ENCODE measurements at regions not wholly inside any gene's neighbourhood (a gene's known extent, or its start where the extent isn't known, plus 50 kb on each side); places are given as distances from the start of the nearest gene placed in this dataset.

DNA sequence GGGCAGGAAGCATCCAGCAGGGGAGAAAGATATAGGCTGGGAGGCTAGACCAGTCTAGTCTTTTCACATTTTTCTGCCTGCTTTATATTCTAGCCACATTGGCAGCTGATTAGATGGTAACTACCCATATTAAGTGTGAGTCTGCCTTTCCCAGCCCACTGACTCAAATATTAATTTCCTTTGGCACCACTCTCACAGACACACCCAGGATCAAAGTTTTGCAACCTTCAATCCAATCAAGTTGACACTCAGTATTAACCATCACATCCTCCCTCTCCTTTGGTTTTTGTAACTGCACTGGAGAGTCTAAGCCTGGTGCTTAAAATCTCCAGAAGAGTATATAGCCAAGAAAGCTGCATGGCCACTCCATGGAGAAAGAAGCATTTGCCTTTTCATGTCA is 560.4 kb downstream of the GRXCR1 start:
- Mint-ChIP-seq H3K27me3 (no peaks in the 10 kb centered on the region), H3K4me1 (no peaks in the 10 kb centered on the region), H3K9me3 (peaks cover 0 to 7% (median 2%) of the 10 kb centered on the region in 5 donors), H3K4me3 (no peak overlapping the region), H3K36me3 (no peaks in the 10 kb centered on the region), H3K27ac (no peak overlapping the region)
- Histone ChIP-seq H3K4me3 (ENCODE audit: low read length) (no peak overlapping the region), H3K27ac (ENCODE audit: low read depth, low read length) (no peak overlapping the region), H3K4me1 (ENCODE audit: insufficient read depth, low read length) (no peaks in the 10 kb centered on the region), H3K36me3 (ENCODE audit: insufficient read depth, low read length) (no peaks in the 10 kb centered on the region), H3K27me3 (ENCODE audit: insufficient read depth, low read length, poor library complexity, severe bottlenecking) (no peaks in the 10 kb centered on the region), H3K9me3 (ENCODE audit: low read length) (no peaks in the 10 kb centered on the region)
- ChIA-PET CTCF (no interaction called here), POLR2A (no interaction called here)
- DNase-seq, result no peak

DNA sequence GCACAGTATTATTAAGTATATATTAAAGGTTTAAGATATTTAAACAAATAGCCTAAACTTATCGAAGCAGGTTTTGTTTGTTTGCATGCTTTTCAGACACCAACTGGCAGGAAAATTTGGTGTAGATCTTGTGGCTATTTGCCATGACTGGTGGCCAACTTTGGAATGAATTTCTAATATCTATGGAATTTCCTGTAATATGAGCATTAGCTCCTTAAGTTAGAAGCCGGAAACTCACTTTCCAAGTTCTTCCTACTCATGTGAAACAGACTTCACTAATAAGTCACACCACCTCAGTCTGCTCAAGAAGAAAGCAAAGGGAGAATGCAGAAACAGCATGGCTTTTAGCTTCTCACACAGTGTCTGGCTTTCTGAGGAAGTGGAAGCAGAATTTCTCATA is 563.9 kb downstream of the GRXCR1 start:
- peaks cover 2 to 7% (median 2%) of the 10 kb centered on the region in 5 donors for H3K9me3 Mint-ChIP-seq
- H3K27me3 Mint-ChIP-seq, result no peaks in the 10 kb centered on the region
- Histone ChIP-seq H3K4me3 (ENCODE audit: low read length) (no peak overlapping the region), H3K27me3 (ENCODE audit: insufficient read depth, low read length, poor library complexity, severe bottlenecking) (no peaks in the 10 kb centered on the region), H3K36me3 (ENCODE audit: insufficient read depth, low read length) (no peaks in the 10 kb centered on the region), H3K4me1 (ENCODE audit: insufficient read depth, low read length) (no peaks in the 10 kb centered on the region), H3K27ac (ENCODE audit: low read depth, low read length) (no peak overlapping the region), H3K9me3 (ENCODE audit: low read length) (no peaks in the 10 kb centered on the region)
- DNase-seq, result no peak
- no peak overlapping the region for H3K27ac Mint-ChIP-seq
- no peaks in the 10 kb centered on the region for H3K36me3 Mint-ChIP-seq
- no peaks in the 10 kb centered on the region for H3K4me1 Mint-ChIP-seq
- ChIA-PET POLR2A (no interaction called here), CTCF (no interaction called here)
- no peak overlapping the region for H3K4me3 Mint-ChIP-seq

DNA sequence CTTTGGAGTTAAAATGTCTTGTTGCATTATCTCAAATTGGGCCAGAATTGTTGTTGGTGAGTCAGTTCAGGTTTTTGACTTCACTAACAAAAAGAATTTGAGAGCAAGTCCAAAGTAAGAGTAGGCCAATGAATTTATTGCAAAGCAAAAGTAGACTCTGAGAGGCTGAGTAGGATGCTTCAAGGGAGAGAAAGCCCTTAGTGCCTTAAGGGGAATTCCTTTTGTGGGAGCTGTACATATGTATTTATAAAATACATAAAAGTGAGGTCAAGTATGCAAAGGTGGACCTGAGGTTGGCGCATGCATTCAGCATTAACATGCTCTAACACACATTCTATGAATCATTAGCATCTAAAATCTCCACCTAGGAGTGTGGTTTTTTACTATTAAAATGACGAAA is 565.4 kb downstream of the GRXCR1 start:
- no peak for DNase-seq
- Mint-ChIP-seq H3K27ac (no peak overlapping the region), H3K27me3 (no peaks in the 10 kb centered on the region), H3K9me3 (peaks cover 2 to 7% (median 2%) of the 10 kb centered on the region in 5 donors), H3K4me1 (no peaks in the 10 kb centered on the region), H3K4me3 (no peak overlapping the region), H3K36me3 (no peaks in the 10 kb centered on the region)
- POLR2A ChIA-PET, result no interaction called here
- Histone ChIP-seq H3K27ac (ENCODE audit: low read depth, low read length) (no peak overlapping the region), H3K9me3 (ENCODE audit: low read length) (no peaks in the 10 kb centered on the region), H3K4me3 (ENCODE audit: low read length) (no peak overlapping the region), H3K4me1 (ENCODE audit: insufficient read depth, low read length) (no peaks in the 10 kb centered on the region), H3K27me3 (ENCODE audit: insufficient read depth, low read length, poor library complexity, severe bottlenecking) (no peaks in the 10 kb centered on the region), H3K36me3 (ENCODE audit: insufficient read depth, low read length) (no peaks in the 10 kb centered on the region)
- CTCF ChIA-PET, result no interaction called here

DNA sequence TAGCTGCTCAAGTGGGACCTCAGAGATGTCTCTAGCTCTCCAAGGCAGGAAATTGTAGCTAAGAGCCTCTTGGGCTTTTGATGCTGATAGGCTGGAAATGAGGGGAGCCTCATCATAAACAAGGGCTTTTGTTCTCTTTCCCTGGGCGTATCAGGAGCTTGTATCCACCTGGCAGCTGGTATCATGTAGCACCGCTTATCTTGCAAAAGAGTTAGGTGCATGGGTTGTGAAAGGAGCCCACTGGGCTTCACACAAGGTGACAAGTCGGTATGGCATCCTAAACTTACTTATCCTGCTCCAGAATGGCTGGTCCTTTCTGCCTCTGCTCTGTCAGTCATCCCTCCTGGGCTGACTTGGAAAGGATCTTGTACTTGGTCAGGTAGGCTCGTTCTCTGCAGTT is 565.8 kb downstream of the GRXCR1 start:
- H3K9me3 ChIP-seq (ENCODE audit: low read length), result no peaks in the 10 kb centered on the region
- no peak overlapping the region for H3K27ac ChIP-seq (ENCODE audit: low read depth, low read length)
- no peaks in the 10 kb centered on the region for H3K36me3 Mint-ChIP-seq
- CTCF ChIA-PET, result no interaction called here
- no peaks in the 10 kb centered on the region for H3K27me3 Mint-ChIP-seq
- H3K4me3 Mint-ChIP-seq, result no peak overlapping the region
- POLR2A ChIA-PET, result no interaction called here
- no peak overlapping the region for H3K4me3 ChIP-seq (ENCODE audit: low read length)
- no peaks in the 10 kb centered on the region for H3K36me3 ChIP-seq (ENCODE audit: insufficient read depth, low read length)
- H3K4me1 Mint-ChIP-seq, result no peaks in the 10 kb centered on the region
- peaks cover 2 to 6% (median 2%) of the 10 kb centered on the region in 5 donors for H3K9me3 Mint-ChIP-seq
- no peaks in the 10 kb centered on the region for H3K4me1 ChIP-seq (ENCODE audit: insufficient read depth, low read length)
- H3K27ac Mint-ChIP-seq, result no peak overlapping the region
- no peaks in the 10 kb centered on the region for H3K27me3 ChIP-seq (ENCODE audit: insufficient read depth, low read length, poor library complexity, severe bottlenecking)
- DNase-seq, result no peak

DNA sequence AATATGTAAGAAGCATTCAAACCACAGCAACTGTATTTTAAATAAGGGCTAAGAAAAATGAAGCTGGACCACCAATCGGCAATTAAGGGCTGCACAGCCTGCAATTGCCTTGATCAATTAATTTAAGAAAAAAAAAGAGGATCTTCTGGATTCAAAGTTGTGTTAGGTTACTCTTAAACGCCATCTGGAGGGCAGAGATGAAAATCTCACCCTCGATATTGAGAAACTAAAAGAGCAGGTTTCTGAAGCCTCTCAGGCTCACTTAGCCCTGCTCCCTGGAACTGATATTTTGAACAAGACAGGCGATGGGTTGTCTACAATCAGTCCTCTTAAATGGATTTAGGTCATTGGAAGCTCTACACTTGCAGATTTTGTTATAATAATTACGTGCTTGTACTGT is 579.4 kb downstream of the GRXCR1 start:
- Histone ChIP-seq H3K9me3 (ENCODE audit: low read length) (no peaks in the 10 kb centered on the region), H3K36me3 (ENCODE audit: insufficient read depth, low read length) (no peaks in the 10 kb centered on the region), H3K4me1 (ENCODE audit: insufficient read depth, low read length) (no peaks in the 10 kb centered on the region), H3K27me3 (ENCODE audit: insufficient read depth, low read length, poor library complexity, severe bottlenecking) (no peaks in the 10 kb centered on the region), H3K27ac (ENCODE audit: low read depth, low read length) (no peak overlapping the region), H3K4me3 (ENCODE audit: low read length) (no peak overlapping the region)
- Mint-ChIP-seq H3K4me1 (no peaks in the 10 kb centered on the region), H3K36me3 (no peaks in the 10 kb centered on the region), H3K4me3 (no peak overlapping the region), H3K27me3 (no peaks in the 10 kb centered on the region), H3K9me3 (peaks cover 12 to 66% (median 25%) of the 10 kb centered on the region in 5 donors), H3K27ac (no peak overlapping the region)
- ChIA-PET POLR2A (no interaction called here), CTCF (no interaction called here)
- DNase-seq, result no peak

DNA sequence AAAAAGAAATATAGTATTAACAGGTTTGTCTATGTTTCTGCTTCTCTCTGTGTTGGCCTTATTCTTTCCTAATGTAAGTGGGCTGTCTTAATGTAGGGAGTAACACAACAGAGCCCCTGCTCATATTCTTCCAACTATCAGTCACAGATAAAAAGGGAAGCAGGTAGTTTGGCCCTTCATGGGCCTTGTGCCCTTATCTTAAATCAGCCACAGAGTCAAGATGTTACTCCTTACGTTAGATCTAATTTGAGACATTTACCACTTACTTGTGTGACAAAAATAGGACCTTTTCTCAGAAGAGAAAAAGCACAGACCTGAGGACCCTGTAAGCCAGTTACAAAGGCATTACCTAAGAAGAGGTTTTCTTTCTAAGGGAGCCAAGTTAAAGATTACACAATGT is 589.0 kb downstream of the GRXCR1 start:
- no peaks in the 10 kb centered on the region for H3K36me3 Mint-ChIP-seq
- H3K27ac Mint-ChIP-seq, result no peak overlapping the region
- H3K4me3 Mint-ChIP-seq, result no peak overlapping the region
- no peaks in the 10 kb centered on the region for H3K27me3 ChIP-seq (ENCODE audit: insufficient read depth, low read length, poor library complexity, severe bottlenecking)
- H3K4me1 Mint-ChIP-seq, result no peaks in the 10 kb centered on the region
- no peaks in the 10 kb centered on the region for H3K9me3 ChIP-seq (ENCODE audit: low read length)
- no peak overlapping the region for H3K27ac ChIP-seq (ENCODE audit: low read depth, low read length)
- DNase-seq, result no peak
- CTCF ChIA-PET, result no interaction called here
- H3K9me3 Mint-ChIP-seq, result peaks cover 0 to 12% (median 4%) of the 10 kb centered on the region in 5 donors
- no peaks in the 10 kb centered on the region for H3K27me3 Mint-ChIP-seq
- POLR2A ChIA-PET, result no interaction called here
- H3K4me1 ChIP-seq (ENCODE audit: insufficient read depth, low read length), result no peaks in the 10 kb centered on the region
- no peaks in the 10 kb centered on the region for H3K36me3 ChIP-seq (ENCODE audit: insufficient read depth, low read length)
- H3K4me3 ChIP-seq (ENCODE audit: low read length), result no peak overlapping the region

DNA sequence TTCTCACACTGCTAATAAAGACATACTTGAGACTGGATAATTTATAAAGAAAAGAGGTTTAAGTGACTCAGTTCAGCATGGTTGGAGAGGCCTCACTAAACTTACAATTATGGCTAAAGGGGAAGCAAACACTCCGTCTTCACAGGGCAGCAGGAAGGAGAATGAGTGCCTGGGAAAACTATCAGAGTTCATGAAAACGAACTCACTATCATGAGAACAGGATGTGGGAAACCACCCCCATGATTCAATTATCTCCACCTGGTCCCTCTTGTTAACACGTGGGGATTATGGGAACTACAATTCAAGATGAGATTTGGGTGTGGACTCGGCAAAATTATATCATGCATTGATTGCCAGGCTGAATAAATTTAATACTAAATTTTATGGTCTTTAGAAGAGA is 592.7 kb downstream of the GRXCR1 start:
- DNase-seq, result no peak
- Mint-ChIP-seq H3K4me1 (no peaks in the 10 kb centered on the region), H3K27me3 (no peaks in the 10 kb centered on the region), H3K4me3 (no peak overlapping the region), H3K27ac (no peak overlapping the region), H3K9me3 (peaks cover 2 to 21% (median 14%) of the 10 kb centered on the region in 5 donors), H3K36me3 (no peaks in the 10 kb centered on the region)
- H3K4me3 ChIP-seq (ENCODE audit: low read length), result no peak overlapping the region
- H3K27me3 ChIP-seq (ENCODE audit: insufficient read depth, low read length, poor library complexity, severe bottlenecking), result no peaks in the 10 kb centered on the region
- no peaks in the 10 kb centered on the region for H3K36me3 ChIP-seq (ENCODE audit: insufficient read depth, low read length)
- no peaks in the 10 kb centered on the region for H3K9me3 ChIP-seq (ENCODE audit: low read length)
- H3K4me1 ChIP-seq (ENCODE audit: insufficient read depth, low read length), result no peaks in the 10 kb centered on the region
- CTCF ChIA-PET, result no interaction called here
- POLR2A ChIA-PET, result no interaction called here
- H3K27ac ChIP-seq (ENCODE audit: low read depth, low read length), result no peak overlapping the region

DNA sequence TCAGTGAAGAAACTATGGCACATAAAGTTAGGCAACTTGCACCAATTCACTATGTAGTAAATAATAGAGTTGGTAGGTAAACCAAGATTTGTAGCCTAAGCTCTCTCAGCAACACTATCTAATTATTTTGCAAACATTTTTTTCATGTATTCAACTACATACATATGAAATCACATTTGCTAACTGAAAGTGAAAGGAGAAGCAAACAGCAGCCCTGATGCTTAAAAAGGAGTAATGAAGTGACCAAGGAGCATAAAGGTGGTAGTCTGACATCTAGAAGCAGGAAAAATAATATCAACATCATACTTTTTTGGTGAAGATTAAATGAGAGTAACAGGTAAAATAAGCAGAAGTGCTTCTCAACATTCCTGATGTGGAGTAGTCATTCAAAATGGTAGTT is 603.7 kb downstream of the GRXCR1 start:
- Histone ChIP-seq H3K36me3 (ENCODE audit: insufficient read depth, low read length) (no peaks in the 10 kb centered on the region), H3K4me3 (ENCODE audit: low read length) (no peak overlapping the region), H3K27ac (ENCODE audit: low read depth, low read length) (no peak overlapping the region), H3K4me1 (ENCODE audit: insufficient read depth, low read length) (no peaks in the 10 kb centered on the region), H3K9me3 (ENCODE audit: low read length) (no peaks in the 10 kb centered on the region), H3K27me3 (ENCODE audit: insufficient read depth, low read length, poor library complexity, severe bottlenecking) (no peaks in the 10 kb centered on the region)
- no peak overlapping the region for H3K4me3 Mint-ChIP-seq
- H3K27ac Mint-ChIP-seq, result no peak overlapping the region
- DNase-seq, result no peak
- POLR2A ChIA-PET, result no interaction called here
- no peaks in the 10 kb centered on the region for H3K36me3 Mint-ChIP-seq
- H3K9me3 Mint-ChIP-seq, result peaks cover 0 to 44% (median 4%) of the 10 kb centered on the region in 5 donors
- CTCF ChIA-PET, result no interaction called here
- no peaks in the 10 kb centered on the region for H3K4me1 Mint-ChIP-seq
- no peaks in the 10 kb centered on the region for H3K27me3 Mint-ChIP-seq

DNA sequence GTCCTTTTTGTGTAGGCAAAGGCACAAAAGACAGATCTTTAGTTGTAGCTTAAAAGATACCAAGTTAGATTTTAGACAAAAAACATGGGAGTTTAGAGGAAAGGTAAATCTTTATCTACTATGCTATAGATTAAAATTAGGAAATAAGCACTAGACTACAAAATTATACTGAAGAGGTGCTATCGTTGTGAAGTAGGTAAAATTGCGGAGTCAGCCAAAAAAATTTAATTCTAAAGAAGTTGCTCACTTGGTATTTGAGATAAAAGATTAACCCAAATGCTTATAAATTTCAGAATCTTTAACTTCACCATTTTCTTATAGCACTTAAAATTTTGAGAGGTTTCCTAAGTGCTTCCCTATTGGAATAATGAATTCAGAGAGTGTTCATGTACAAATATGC is 604.1 kb downstream of the GRXCR1 start:
- Mint-ChIP-seq H3K27ac (no peak overlapping the region), H3K36me3 (no peaks in the 10 kb centered on the region), H3K9me3 (peaks cover 0 to 42% (median 4%) of the 10 kb centered on the region in 5 donors), H3K27me3 (no peaks in the 10 kb centered on the region), H3K4me3 (no peak overlapping the region), H3K4me1 (no peaks in the 10 kb centered on the region)
- POLR2A ChIA-PET, result no interaction called here
- no peak overlapping the region for H3K27ac ChIP-seq (ENCODE audit: low read depth, low read length)
- H3K9me3 ChIP-seq (ENCODE audit: low read length), result no peaks in the 10 kb centered on the region
- H3K4me1 ChIP-seq (ENCODE audit: insufficient read depth, low read length), result no peaks in the 10 kb centered on the region
- H3K36me3 ChIP-seq (ENCODE audit: insufficient read depth, low read length), result no peaks in the 10 kb centered on the region
- no peaks in the 10 kb centered on the region for H3K27me3 ChIP-seq (ENCODE audit: insufficient read depth, low read length, poor library complexity, severe bottlenecking)
- H3K4me3 ChIP-seq (ENCODE audit: low read length), result no peak overlapping the region
- CTCF ChIA-PET, result no interaction called here
- no peak for DNase-seq
